ENCODE measurements at regions not wholly inside any gene's neighbourhood (a gene's known extent, or its start where the extent isn't known, plus 50 kb on each side); places are given as distances from the start of the nearest gene placed in this dataset.

DNA sequence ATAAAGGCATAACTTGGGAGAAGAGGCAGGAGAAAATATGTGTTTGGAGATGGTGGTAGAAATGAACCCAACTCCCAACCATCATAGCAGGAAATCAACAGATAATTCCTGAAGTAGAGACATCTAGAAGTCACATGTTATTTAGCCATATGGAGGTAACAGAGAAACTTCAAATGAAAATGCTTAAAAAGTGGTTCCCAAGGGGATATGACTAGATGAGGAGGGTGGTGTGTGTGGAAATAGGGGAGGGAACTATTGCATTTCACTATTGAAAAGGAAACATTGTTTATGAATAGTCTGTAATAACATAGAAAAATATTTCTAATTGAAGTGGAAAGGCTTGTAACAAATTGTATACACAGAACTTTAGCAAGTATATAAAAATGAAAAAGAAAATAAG lies 412.0 kb downstream of the SHISA9 start:
- H3K9me3 ChIP-seq (ENCODE audit: control insufficient read depth in 1 of 2, insufficient read depth in 1 of 2, low read depth in 1 of 2, low read length in 2 of 2), result no peaks in the 10 kb centered on the region
- TF ChIP-seq CBX3 (IDR thresholded peaks at IDR 0.05; ENCODE audit: low read depth) (no peak), FOSL1 (IDR thresholded peaks at IDR 0.05; ENCODE audit: low read depth) (no peak), ELF1 (IDR thresholded peaks at IDR 0.05; ENCODE audit: borderline replicate concordance, low read depth) (no peak), POLR2A (IDR thresholded peaks at IDR 0.05; ENCODE audit: borderline replicate concordance, extremely low read depth, insufficient read depth, insufficient read length) (no peak), SRF (IDR thresholded peaks at IDR 0.05; ENCODE audit: low read depth) (no peak), EZH2phosphoT487 (IDR thresholded peaks at IDR 0.05; ENCODE audit: borderline replicate concordance) (no peak), JUND (IDR thresholded peaks at IDR 0.05) (no peak), EZH2 (IDR thresholded peaks at IDR 0.05) (no peak), ZNF274 (IDR thresholded peaks at IDR 0.05; ENCODE audit: low read depth, low read length) (no peak), EGR1 (IDR thresholded peaks at IDR 0.05; ENCODE audit: low read depth) (no peak)
- TF ChIP-seq, protein P1, sequence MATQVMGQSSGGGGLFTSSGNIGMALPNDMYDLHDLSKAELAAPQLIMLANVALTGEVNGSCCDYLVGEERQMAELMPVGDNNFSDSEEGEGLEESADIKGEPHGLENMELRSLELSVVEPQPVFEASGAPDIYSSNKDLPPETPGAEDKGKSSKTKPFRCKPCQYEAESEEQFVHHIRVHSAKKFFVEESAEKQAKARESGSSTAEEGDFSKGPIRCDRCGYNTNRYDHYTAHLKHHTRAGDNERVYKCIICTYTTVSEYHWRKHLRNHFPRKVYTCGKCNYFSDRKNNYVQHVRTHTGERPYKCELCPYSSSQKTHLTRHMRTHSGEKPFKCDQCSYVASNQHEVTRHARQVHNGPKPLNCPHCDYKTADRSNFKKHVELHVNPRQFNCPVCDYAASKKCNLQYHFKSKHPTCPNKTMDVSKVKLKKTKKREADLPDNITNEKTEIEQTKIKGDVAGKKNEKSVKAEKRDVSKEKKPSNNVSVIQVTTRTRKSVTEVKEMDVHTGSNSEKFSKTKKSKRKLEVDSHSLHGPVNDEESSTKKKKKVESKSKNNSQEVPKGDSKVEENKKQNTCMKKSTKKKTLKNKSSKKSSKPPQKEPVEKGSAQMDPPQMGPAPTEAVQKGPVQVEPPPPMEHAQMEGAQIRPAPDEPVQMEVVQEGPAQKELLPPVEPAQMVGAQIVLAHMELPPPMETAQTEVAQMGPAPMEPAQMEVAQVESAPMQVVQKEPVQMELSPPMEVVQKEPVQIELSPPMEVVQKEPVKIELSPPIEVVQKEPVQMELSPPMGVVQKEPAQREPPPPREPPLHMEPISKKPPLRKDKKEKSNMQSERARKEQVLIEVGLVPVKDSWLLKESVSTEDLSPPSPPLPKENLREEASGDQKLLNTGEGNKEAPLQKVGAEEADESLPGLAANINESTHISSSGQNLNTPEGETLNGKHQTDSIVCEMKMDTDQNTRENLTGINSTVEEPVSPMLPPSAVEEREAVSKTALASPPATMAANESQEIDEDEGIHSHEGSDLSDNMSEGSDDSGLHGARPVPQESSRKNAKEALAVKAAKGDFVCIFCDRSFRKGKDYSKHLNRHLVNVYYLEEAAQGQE (IDR thresholded peaks at IDR 0.05; ENCODE audit: low read depth), result no peak
- TF ChIP-seq, protein P2, sequence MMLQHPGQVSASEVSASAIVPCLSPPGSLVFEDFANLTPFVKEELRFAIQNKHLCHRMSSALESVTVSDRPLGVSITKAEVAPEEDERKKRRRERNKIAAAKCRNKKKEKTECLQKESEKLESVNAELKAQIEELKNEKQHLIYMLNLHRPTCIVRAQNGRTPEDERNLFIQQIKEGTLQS (IDR thresholded peaks at IDR 0.05), result no peak
- H2AFZ ChIP-seq (ENCODE audit: low read depth, low read length, poor library complexity, severe bottlenecking), result no peak overlapping the region
- no peak overlapping the region for H3K4me3 ChIP-seq (replicated peaks in 1 of 2; ENCODE audit: low read depth in 1 of 2, low read length in 2 of 2)
- H3K4me2 ChIP-seq (ENCODE audit: low read length), result no peak overlapping the region
- H3K9me2 ChIP-seq (ENCODE audit: insufficient read depth), result no peaks in the 10 kb centered on the region
- H3K27me3 ChIP-seq (ENCODE audit: insufficient read depth, low read length), result no peaks in the 10 kb centered on the region
- H3K27ac ChIP-seq (ENCODE audit: low read depth, low read length), result no peak overlapping the region
- BruUV-seq (replicated peaks), result no TSS peak
- H3K79me2 ChIP-seq (ENCODE audit: insufficient read depth, low read length), result no peaks in the 10 kb centered on the region
- intact Hi-C loops (cut with micrococcal nuclease), result no loop called here
- ATAC-seq (no peak), DNase-seq (ENCODE audit: low read depth, low spot score) (no peak)
- RAD21 ChIA-PET (ENCODE audit: low non-redundant PET in 1 of 2, low total read pairs in 2 of 2, uncharacterized antibody in 2 of 2, unreplicated experiment in 2 of 2), result no interaction called here
- no peak overlapping the region for H3K9ac ChIP-seq (ENCODE audit: low read length)
- CTCF ChIA-PET, result no interaction called here
- POLR2A ChIA-PET, result no interaction called here
- no peaks in the 10 kb centered on the region for H4K20me1 ChIP-seq (ENCODE audit: insufficient read depth)
- H3K4me1 ChIP-seq (ENCODE audit: control insufficient read depth in 1 of 2, insufficient read depth in 2 of 2, low read length in 2 of 2), result no peaks in the 10 kb centered on the region
- no peaks in the 10 kb centered on the region for H3K36me3 ChIP-seq (ENCODE audit: control insufficient read depth in 1 of 2, insufficient read depth in 2 of 2, low read length in 2 of 2)
